IMR-90 (cell line): ENCODE measurements at regions not wholly inside any gene's neighbourhood (a gene's known extent, or its start where the extent isn't known, plus 50 kb on each side); places are given as distances from the start of the nearest gene placed in this dataset.

Source experiments
- ATAC-seq: fragments of 200-7000 bp; cut with Tn5 transposase; 2 replicates; pipeline ENCODE4 v1.9.1; 2020; ENCODE audit warnings: low read depth, mild to moderate bottlenecking, moderate library complexity
- BruUV-seq: library from RNA; stranded (reverse); fragments of 400-500 nt; replicated peaks from 2 replicates; lab custom pipeline; 2021; lab: Mats Ljungman, UMichigan
- CTCF ChIA-PET: fragments of 300-600 bp; formaldehyde crosslinking; extraction: SDS; loops from one replicate; lab custom pipeline; 2021; ENCODE audit warnings: antibody characterized with exemption; lab: Yijun Ruan, JAX
- POLR2A ChIA-PET: fragments of 300-600 bp; sonication (Branson Sonifier 250); formaldehyde crosslinking; loops from one replicate; lab custom pipeline; 2022; ENCODE audit warnings: antibody characterized with exemption; ENCODE audit not compliant: unreplicated experiment; lab: Charles Lee
- DNase-seq: peaks from one replicate; pipeline ENCODE4 v3.0.0; 2013
- H2AFZ ChIP-seq: replicated peaks from 2 replicates; pipeline ENCODE3; 2013; ENCODE audit warnings: low read length, mild to moderate bottlenecking; ENCODE audit not compliant: poor library complexity
- H2AK5ac ChIP-seq: 2 replicates; pipeline ENCODE4 v1.6.1; 2013; ENCODE audit warnings: low read depth, low read length, inconsistent platforms
- H2AK9ac ChIP-seq: replicated peaks from 2 replicates; pipeline ENCODE3; 2013; ENCODE audit warnings: mild to moderate bottlenecking, low read depth, low read length, moderate library complexity; ENCODE audit not compliant: poor library complexity
- H2BK120ac ChIP-seq: 2 replicates; pipeline ENCODE4 v1.6.1; 2013; ENCODE audit warnings: low read depth, low read length, inconsistent platforms
- H2BK15ac ChIP-seq: 3 replicates; pipeline ENCODE4 v1.6.1; 2013; ENCODE audit warnings: low read depth, low read length, inconsistent platforms
- H2BK20ac ChIP-seq: 2 replicates; pipeline ENCODE4 v1.6.1; 2013; ENCODE audit warnings: low read depth, mild to moderate bottlenecking, inconsistent platforms, low read length, moderate library complexity
- H2BK5ac ChIP-seq: 2 replicates; pipeline ENCODE4 v1.6.1; 2013; ENCODE audit warnings: mild to moderate bottlenecking, low read depth, low read length, inconsistent platforms; ENCODE audit not compliant: poor library complexity, severe bottlenecking
- H3K14ac ChIP-seq: replicated peaks from 2 replicates; pipeline ENCODE4 v1.6.1; 2013; ENCODE audit warnings: low read depth, low read length, inconsistent platforms
- H3K18ac ChIP-seq: 2 replicates; pipeline ENCODE4 v1.6.1; 2013; ENCODE audit warnings: low read depth, low read length, control low read depth
- H3K23ac ChIP-seq: 2 replicates; pipeline ENCODE4 v1.6.1; 2013; ENCODE audit warnings: low read depth, low read length, inconsistent platforms
- H3K27ac ChIP-seq: 2 replicates; pipeline ENCODE4 v1.5.1; 2013; ENCODE audit warnings: mild to moderate bottlenecking, control low read depth, low read length; ENCODE audit not compliant: insufficient read depth
- H3K27me3 ChIP-seq: 2 replicates; pipeline ENCODE4 v1.6.1; 2013; ENCODE audit warnings: low read length; ENCODE audit not compliant: control insufficient read depth, insufficient read depth
- H3K36me3 ChIP-seq: 2 replicates; pipeline ENCODE4 v1.6.1; 2013; ENCODE audit warnings: low read length, mixed read lengths; ENCODE audit not compliant: control insufficient read depth, insufficient read depth
- H3K4ac ChIP-seq: 2 replicates; pipeline ENCODE4 v1.6.1; 2013; ENCODE audit warnings: low read depth, low read length, inconsistent platforms
- H3K4me1 ChIP-seq: 2 replicates; pipeline ENCODE4 v1.6.1; 2013; ENCODE audit warnings: low read length, mixed read lengths; ENCODE audit not compliant: control insufficient read depth, insufficient read depth
- H3K4me2 ChIP-seq: 2 replicates; pipeline ENCODE4 v1.6.1; 2013; ENCODE audit warnings: low read depth, mild to moderate bottlenecking, control low read depth, low read length, moderate library complexity
- H3K4me3 ChIP-seq: 2 replicates; pipeline ENCODE4 v1.5.1; 2013; ENCODE audit warnings: low read depth, mild to moderate bottlenecking, control low read depth, low read length, moderate library complexity; ENCODE audit not compliant: insufficient read depth
- H3K56ac ChIP-seq: 2 replicates; pipeline ENCODE4 v1.6.1; 2013; ENCODE audit warnings: low read length, inconsistent platforms; ENCODE audit not compliant: insufficient read depth; ENCODE audit errors: extremely low read depth
- H3K79me1 ChIP-seq, 2 experiments: 2 replicates each; pipeline ENCODE4 v1.6.1; 2013; ENCODE audit warnings: low read length in 2 of 2, inconsistent platforms in 1 of 2, low read depth in 1 of 2
- H3K9ac ChIP-seq: 2 replicates; pipeline ENCODE4 v1.6.1; 2013; ENCODE audit warnings: low read depth, low read length, control low read depth
- H3K9me1 ChIP-seq: 2 replicates; pipeline ENCODE4 v1.6.1; 2013; ENCODE audit warnings: low read length, inconsistent platforms; ENCODE audit not compliant: insufficient read depth
- H3K9me3 ChIP-seq: 2 replicates; pipeline ENCODE4 v1.6.1; 2013; ENCODE audit warnings: low read length; ENCODE audit not compliant: control insufficient read depth, insufficient read depth
- H4K20me1 ChIP-seq: 2 replicates; pipeline ENCODE4 v1.6.1; 2013; ENCODE audit warnings: low read length, inconsistent platforms; ENCODE audit not compliant: insufficient read depth
- H4K5ac ChIP-seq: 2 replicates; pipeline ENCODE4 v1.6.1; 2013; ENCODE audit warnings: mild to moderate bottlenecking, low read depth, low read length, control low read depth
- H4K8ac ChIP-seq, 2 experiments: 2 replicates each; pipeline ENCODE4 v1.6.1; 2013; ENCODE audit warnings: low read depth in 2 of 2, low read length in 2 of 2, control low read depth in 1 of 2, inconsistent platforms in 1 of 2
- H4K91ac ChIP-seq: 2 replicates; pipeline ENCODE4 v1.6.1; 2013; ENCODE audit warnings: low read depth, low read length, inconsistent platforms; ENCODE audit not compliant: insufficient read depth
- CEBPB ChIP-seq: IDR thresholded peaks from 2 replicates; pipeline ENCODE4 v1.6.1; 2012; ENCODE audit warnings: low read depth, low read length, improper control_type of control experiment
- FOS ChIP-seq: fragments of 150-350 bp; IDR thresholded peaks from 2 replicates; pipeline ENCODE4 v1.6.1; 2016; ENCODE audit warnings: low read depth, low read length
- MAFK ChIP-seq: IDR thresholded peaks from 2 replicates; pipeline ENCODE4 v1.6.1; 2012; ENCODE audit warnings: low read depth, low read length, improper control_type of control experiment
- MXI1 ChIP-seq: IDR thresholded peaks from 2 replicates; pipeline ENCODE4 v1.6.1; 2012; ENCODE audit warnings: low read depth, mild to moderate bottlenecking, low read length, moderate library complexity, borderline replicate concordance
- RAD21 ChIP-seq: IDR thresholded peaks from 2 replicates; pipeline ENCODE4 v1.6.1; 2012; ENCODE audit warnings: low read length, improper control_type of control experiment
- RCOR1 ChIP-seq: IDR thresholded peaks from 2 replicates; pipeline ENCODE4 v1.6.1; 2012; ENCODE audit warnings: mild to moderate bottlenecking, low read length, improper control_type of control experiment; ENCODE audit not compliant: insufficient replicate concordance
- SMC3 ChIP-seq: fragments of 150-350 bp; IDR thresholded peaks from 2 replicates; pipeline ENCODE4 v1.6.1; 2016; ENCODE audit warnings: low read depth, mild to moderate bottlenecking, antibody characterized with exemption, low read length, moderate library complexity
- WGBS, 2 experiments: methylation state at CpG; one replicate each; pipeline versions ENCODE4 v1.1.5 to v1.1.7; 2013; ENCODE audit warnings: missing lambda C conversion rate in 2 of 2; ENCODE audit not compliant: insufficient read length in 1 of 2; ENCODE audit errors: extremely low coverage in 2 of 2; 5-methylcytosine and 5-hydroxymethylcytosine counted together
- dilution Hi-C: fragments of 300-500 bp; cut with HindIII; formaldehyde crosslinking; loops from one replicate; pipeline ENCODE4 v1.14.3; 2018; ENCODE audit warnings: low sequenced_read_pairs; ENCODE audit not compliant: unreplicated experiment
- in situ Hi-C: fragments of 300-500 bp; cut with MboI; formaldehyde crosslinking; loops from 3 replicates; pipeline ENCODE4 v1.14.3; 2019; ENCODE audit warnings: low sequenced_read_pairs, inconsistent platforms, mixed read lengths
- intact Hi-C: fragments of 100-400 bp; cut with micrococcal nuclease; formaldehyde crosslinking; loops from 2 replicates; pipeline ENCODE4 v1.10.0; 2022
- TF ChIP-seq, protein P1 (sequence below): fragments of 150-350 bp; IDR thresholded peaks from 2 replicates; pipeline ENCODE4 v1.6.1; 2017; ENCODE audit warnings: mild to moderate bottlenecking, antibody characterized with exemption, low read length, low read depth

DNA sequence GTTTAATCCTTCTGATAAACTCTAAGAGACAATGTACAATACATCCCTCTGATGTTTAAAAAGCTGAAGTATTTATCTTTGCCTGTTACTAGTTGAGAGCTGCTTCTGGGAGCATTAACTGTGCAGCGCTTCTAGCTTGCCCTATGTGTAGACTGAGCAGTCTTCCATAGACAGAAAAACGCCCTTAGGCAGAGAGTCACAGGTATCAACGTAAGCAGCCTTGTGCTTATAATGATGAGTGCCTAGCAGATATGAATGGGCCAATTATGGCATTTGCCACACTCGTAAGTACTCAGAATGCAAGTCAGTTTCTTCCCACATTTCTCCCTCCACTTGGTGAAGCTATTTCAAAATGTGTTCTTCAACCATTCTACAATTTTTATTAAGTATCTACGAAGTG, 731.1 kb upstream of the SLC8A1 start:
- Histone ChIP-seq H3K4me3 (no peak overlapping the region), H3K36me3 (no peaks in the 10 kb centered on the region), H4K91ac (no peak overlapping the region), H4K20me1 (no peaks in the 10 kb centered on the region), H3K56ac (no peak overlapping the region), H3K4me1 (no peaks in the 10 kb centered on the region), H3K9ac (no peak overlapping the region), H2BK120ac (no peak overlapping the region), H3K18ac (no peak overlapping the region), H2AK5ac (no peak overlapping the region), H3K79me1 (no peaks in the 10 kb centered on the region), H3K4me2 (no peak overlapping the region), H2BK20ac (no peak overlapping the region), H3K27me3 (no peaks in the 10 kb centered on the region), H2BK15ac (no peak overlapping the region), H3K4ac (no peak overlapping the region), H3K9me1 (no peaks in the 10 kb centered on the region), H4K8ac (no peak overlapping the region), H3K14ac (no peak overlapping the region), H3K27ac (no peak overlapping the region), H3K23ac (no peak overlapping the region), H4K5ac (no peak overlapping the region), H2AFZ (no peak overlapping the region), H3K9me3 (no peaks in the 10 kb centered on the region), H2AK9ac (no peak overlapping the region), H2BK5ac (no peak overlapping the region)
- BruUV-seq: no TSS peak
- ChIA-PET CTCF (no interaction called here), POLR2A (no interaction called here)
- DNase-seq (no peak), ATAC-seq (no peak)
- TF ChIP-seq SMC3 (no peak), RAD21 (no peak), MAFK (no peak), MXI1 (no peak), RCOR1 (no peak), FOS (no peak), CEBPB (no peak)
- TF ChIP-seq, protein P1, sequence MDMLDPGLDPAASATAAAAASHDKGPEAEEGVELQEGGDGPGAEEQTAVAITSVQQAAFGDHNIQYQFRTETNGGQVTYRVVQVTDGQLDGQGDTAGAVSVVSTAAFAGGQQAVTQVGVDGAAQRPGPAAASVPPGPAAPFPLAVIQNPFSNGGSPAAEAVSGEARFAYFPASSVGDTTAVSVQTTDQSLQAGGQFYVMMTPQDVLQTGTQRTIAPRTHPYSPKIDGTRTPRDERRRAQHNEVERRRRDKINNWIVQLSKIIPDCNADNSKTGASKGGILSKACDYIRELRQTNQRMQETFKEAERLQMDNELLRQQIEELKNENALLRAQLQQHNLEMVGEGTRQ: no peak
- dilution Hi-C loops (no loop called here), in situ Hi-C loops (no loop called here), intact Hi-C loops (no loop called here)
- no CpG with 5 or more reads among the region's 5 CpGs for WGBS, 2 experiments
